Ovary (tissue), 3 donors: ENCODE measurements at regions not wholly inside any gene's neighbourhood (a gene's known extent, or its start where the extent isn't known, plus 50 kb on each side); places are given as distances from the start of the nearest gene placed in this dataset.

ENCODE experiments used
- EP300 ChIP-seq: sonication (generic); formaldehyde crosslinking; IDR thresholded peaks from one replicate; pipeline ENCODE4 v1.6.1; 2017; ENCODE audit warnings: antibody characterized with exemption
- POLR2A ChIP-seq: fragments of 450-650 bp; IDR thresholded peaks from one replicate; pipeline ENCODE4 v1.6.1; 2017; ENCODE audit warnings: antibody characterized with exemption, mild to moderate bottlenecking, moderate library complexity
- TF ChIP-seq, protein P1 (sequence below), 3 donors: fragments of 450-650 bp in 2 of 3; fragments of 200-600 bp in 1 of 3; IDR thresholded peaks; one replicate each; pipeline versions ENCODE4 v1.5.1 to v1.8.0; 2016 to 2022; ENCODE audit warnings: antibody characterized with exemption in 3 of 3, mild to moderate bottlenecking in 1 of 3
- donor health status: DM: no; HTN: no; CAD: no.

DNA sequence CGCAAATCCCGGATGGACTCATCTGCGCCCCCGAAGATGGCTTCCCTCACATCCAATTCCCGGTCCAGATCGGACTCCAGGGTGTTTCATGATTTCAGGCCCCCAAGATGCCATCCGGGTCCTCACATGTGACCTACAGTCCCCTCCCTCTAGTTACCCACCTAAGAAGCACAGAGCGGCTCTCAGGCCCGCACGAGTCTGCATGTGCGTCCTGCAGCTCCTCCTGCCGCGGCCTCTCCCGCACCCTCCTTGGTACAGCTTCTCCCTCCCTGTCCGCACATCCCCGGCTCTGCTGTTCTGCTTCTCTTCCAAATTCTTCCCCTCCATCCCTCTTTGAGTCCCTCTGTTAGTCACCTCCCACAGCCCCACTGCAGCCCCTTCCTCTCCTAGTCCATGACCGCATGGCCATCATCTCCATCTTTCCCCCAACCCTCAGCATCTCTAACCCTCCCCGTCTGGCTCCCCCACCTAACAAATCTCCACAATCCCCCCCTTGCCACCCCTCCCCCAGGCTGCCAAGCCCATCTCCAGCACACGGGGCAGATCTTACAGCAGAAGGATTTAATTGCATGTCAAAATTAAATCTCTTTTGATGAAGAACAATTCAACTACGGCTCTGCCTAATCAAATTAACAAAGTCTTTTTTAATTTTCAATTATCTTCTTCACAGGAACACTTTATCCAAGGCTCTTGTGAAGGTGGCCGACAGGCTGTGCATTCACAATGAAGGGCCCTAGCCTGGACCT lies 231.0 kb downstream of the RBFOX3 start:
- TF ChIP-seq, protein P1, sequence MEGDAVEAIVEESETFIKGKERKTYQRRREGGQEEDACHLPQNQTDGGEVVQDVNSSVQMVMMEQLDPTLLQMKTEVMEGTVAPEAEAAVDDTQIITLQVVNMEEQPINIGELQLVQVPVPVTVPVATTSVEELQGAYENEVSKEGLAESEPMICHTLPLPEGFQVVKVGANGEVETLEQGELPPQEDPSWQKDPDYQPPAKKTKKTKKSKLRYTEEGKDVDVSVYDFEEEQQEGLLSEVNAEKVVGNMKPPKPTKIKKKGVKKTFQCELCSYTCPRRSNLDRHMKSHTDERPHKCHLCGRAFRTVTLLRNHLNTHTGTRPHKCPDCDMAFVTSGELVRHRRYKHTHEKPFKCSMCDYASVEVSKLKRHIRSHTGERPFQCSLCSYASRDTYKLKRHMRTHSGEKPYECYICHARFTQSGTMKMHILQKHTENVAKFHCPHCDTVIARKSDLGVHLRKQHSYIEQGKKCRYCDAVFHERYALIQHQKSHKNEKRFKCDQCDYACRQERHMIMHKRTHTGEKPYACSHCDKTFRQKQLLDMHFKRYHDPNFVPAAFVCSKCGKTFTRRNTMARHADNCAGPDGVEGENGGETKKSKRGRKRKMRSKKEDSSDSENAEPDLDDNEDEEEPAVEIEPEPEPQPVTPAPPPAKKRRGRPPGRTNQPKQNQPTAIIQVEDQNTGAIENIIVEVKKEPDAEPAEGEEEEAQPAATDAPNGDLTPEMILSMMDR (IDR thresholded peaks at IDR 0.05), result no peak
- no peak for TF ChIP-seq EP300
- TF ChIP-seq POLR2A, result no peak
